ACC112 (cell line): ENCODE measurements at regions not wholly inside any gene's neighbourhood (a gene's known extent, or its start where the extent isn't known, plus 50 kb on each side); places are given as distances from the start of the nearest gene placed in this dataset.
"Not testable (repeated sequence)": the region's sequence is repeated elsewhere in the genome, so short reads cannot be mapped to it uniquely, and the experiment has no call there.

Experiments
- H2AFZ ChIP-seq: fragments of 200-600 bp; sonication (generic); one replicate; pipeline ENCODE4 v1.6.0; 2017; ENCODE audit warnings: antibody characterized with exemption, low read length; ENCODE audit not compliant: unreplicated experiment
- H3K27ac ChIP-seq: fragments of 200-600 bp; sonication (generic); 2 replicates; pipeline ENCODE4 v1.5.1; 2014; ENCODE audit warnings: low read depth, mild to moderate bottlenecking, antibody characterized with exemption, low read length, moderate library complexity
- H3K27me3 ChIP-seq: fragments of 200-600 bp; sonication (generic); 2 replicates; pipeline ENCODE4 v1.6.1; 2014; ENCODE audit warnings: mild to moderate bottlenecking, antibody characterized with exemption, low read length, moderate library complexity, mixed read lengths; ENCODE audit not compliant: insufficient read depth
- H3K36me3 ChIP-seq: fragments of 200-600 bp; sonication (generic); 2 replicates; pipeline ENCODE4 v1.6.1; 2016; ENCODE audit warnings: mild to moderate bottlenecking, antibody characterized with exemption, low read length, moderate library complexity, mixed read lengths; ENCODE audit not compliant: insufficient read depth
- H3K4me1 ChIP-seq: fragments of 200-600 bp; sonication (generic); one replicate; pipeline ENCODE4 v1.6.1; 2016; ENCODE audit warnings: low read length, mixed read lengths; ENCODE audit not compliant: insufficient read depth, unreplicated experiment, control insufficient read depth
- H3K4me3 ChIP-seq: fragments of 200-600 bp; sonication (generic); 2 replicates; pipeline ENCODE4 v1.5.1; 2014; ENCODE audit warnings: mild to moderate bottlenecking, low read depth, low read length
- H3K79me2 ChIP-seq: fragments of 200-600 bp; sonication (generic); one replicate; pipeline ENCODE4 v1.6.0; 2016; ENCODE audit warnings: low read length; ENCODE audit not compliant: control insufficient read depth, unreplicated experiment, insufficient read depth

DNA sequence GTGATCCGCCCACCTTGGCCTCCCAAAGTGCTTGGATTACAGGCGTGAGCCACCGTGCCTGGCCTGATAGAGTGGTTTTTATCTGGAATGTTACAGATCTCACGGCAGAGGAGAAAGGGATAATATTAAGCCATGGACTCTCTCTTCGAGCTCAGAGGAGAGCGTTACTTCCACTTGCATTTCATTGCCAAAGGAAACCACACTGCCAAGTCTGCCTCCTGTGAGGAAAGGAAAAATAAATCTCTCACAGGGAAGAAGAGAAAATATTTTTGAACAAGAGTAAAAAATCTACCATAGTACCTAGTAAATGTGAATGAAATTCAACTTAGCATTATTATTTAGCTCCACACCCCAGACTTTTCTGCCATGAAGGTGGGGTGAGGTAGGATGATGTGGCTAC, 319.2 kb upstream of the PRICKLE1 start:
- H2AFZ ChIP-seq, result no peak overlapping the region
- H3K79me2 ChIP-seq, result no peaks in the 10 kb centered on the region
- H3K36me3 ChIP-seq, result no peaks in the 10 kb centered on the region
- no peaks in the 10 kb centered on the region for H3K27me3 ChIP-seq
- no peak overlapping the region for H3K27ac ChIP-seq
- H3K4me3 ChIP-seq, result no peak overlapping the region
- H3K4me1 ChIP-seq, result no peaks in the 10 kb centered on the region

DNA sequence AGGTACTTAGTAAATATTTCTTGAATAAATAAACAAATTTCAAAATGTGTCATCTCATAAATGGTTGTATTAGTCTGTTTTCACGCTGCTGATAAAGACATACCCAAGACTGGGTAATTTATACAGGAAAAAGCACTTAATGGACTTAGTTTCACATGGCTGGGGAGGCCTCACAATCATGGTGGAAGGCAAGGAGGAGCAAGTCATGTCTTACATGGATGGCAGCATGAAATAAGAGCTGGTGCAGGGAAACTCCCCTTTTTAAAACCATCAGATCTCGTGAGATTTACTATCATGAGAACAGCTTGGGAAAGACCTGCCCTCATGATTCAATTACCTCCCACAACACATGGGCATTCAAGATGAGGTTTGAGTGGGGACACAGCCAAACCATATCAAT, 317.3 kb upstream of the PRICKLE1 start:
- H3K36me3 ChIP-seq, H3K4me1 ChIP-seq, H3K27me3 ChIP-seq, H3K79me2 ChIP-seq, H2AFZ ChIP-seq, H3K27ac ChIP-seq, H3K4me3 ChIP-seq: not testable (repeated sequence)

DNA sequence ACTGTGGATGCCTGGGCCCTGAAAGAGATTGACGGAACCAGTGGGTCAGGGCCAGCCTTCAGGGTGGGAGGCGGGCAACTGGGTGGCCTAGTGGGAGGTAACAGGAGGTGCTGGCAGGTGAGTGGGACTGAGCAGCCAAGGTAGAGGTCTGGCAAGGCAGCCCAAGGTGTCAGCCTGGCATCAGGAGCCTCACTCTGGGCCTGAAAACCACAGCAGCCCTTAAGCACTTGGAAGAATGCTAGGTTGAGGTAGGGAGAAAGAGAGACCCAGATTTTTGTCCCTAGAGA, 315.8 kb upstream of the PRICKLE1 start:
- no peaks in the 10 kb centered on the region for H3K79me2 ChIP-seq
- H2AFZ ChIP-seq, result no peak overlapping the region
- H3K27me3 ChIP-seq, result no peaks in the 10 kb centered on the region
- H3K4me3 ChIP-seq, result no peak overlapping the region
- no peaks in the 10 kb centered on the region for H3K4me1 ChIP-seq
- H3K27ac ChIP-seq, result no peak overlapping the region
- no peaks in the 10 kb centered on the region for H3K36me3 ChIP-seq

DNA sequence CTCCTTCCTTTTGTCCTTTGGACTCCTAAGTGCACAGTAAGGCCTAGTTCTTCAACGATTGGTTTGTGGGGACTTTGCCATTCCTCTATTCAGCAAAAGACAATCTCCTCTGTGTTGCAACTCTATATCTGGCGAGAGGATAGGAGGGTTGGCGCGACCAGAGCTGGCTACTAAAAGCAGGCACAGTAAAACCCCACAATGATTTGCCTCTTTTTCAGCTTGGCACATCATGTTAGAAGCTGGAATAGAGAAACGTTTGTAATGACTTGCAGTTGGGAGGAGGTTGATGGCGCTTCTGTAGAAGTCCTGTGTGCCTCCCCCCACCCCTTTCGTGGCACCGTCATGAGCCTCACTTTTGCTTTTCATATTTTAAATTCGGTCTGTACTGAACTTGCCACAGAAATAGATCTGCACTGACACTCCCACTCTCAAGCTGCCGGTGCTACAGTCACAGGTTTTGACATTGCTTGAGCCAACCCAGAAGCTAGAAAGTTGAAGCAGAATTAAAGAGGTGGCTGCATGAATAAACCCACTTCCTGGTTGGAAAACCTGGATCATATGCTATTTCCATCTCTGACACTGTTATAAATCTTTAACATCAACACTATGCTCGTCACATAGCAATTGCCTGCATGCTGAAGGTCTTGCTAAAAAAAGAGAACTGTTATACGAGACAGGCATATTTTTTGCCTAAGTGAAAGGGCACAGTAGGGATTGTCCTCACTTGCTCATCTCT, 315.3 kb upstream of the PRICKLE1 start:
- Histone ChIP-seq H3K79me2 (no peaks in the 10 kb centered on the region), H3K36me3 (no peaks in the 10 kb centered on the region), H3K4me1 (no peaks in the 10 kb centered on the region), H2AFZ (no peak overlapping the region), H3K27ac (no peak overlapping the region), H3K27me3 (no peaks in the 10 kb centered on the region), H3K4me3 (no peak overlapping the region)

DNA sequence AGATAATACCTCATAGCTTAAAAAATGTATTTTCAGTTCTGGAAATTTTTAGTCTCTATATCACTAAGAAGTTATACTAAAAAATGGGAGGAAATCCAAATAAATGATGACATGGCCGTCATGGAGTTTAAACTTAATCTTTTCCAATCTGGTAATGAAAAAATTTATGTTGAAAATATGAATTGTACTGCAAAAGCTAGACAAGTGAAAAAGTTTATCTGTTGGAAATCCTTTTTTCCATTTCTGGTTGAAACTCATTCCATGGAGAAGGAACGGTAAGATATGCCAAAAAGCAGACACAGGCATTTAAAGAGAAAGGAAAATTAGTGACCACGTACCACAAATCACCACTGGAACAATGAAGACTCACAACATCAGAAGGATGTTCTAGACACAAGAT, 314.2 kb upstream of the PRICKLE1 start:
- H3K4me3 ChIP-seq, result no peak overlapping the region
- no peaks in the 10 kb centered on the region for H3K27me3 ChIP-seq
- no peaks in the 10 kb centered on the region for H3K36me3 ChIP-seq
- H3K79me2 ChIP-seq, result no peaks in the 10 kb centered on the region
- no peaks in the 10 kb centered on the region for H3K4me1 ChIP-seq
- no peak overlapping the region for H2AFZ ChIP-seq
- no peak overlapping the region for H3K27ac ChIP-seq

DNA sequence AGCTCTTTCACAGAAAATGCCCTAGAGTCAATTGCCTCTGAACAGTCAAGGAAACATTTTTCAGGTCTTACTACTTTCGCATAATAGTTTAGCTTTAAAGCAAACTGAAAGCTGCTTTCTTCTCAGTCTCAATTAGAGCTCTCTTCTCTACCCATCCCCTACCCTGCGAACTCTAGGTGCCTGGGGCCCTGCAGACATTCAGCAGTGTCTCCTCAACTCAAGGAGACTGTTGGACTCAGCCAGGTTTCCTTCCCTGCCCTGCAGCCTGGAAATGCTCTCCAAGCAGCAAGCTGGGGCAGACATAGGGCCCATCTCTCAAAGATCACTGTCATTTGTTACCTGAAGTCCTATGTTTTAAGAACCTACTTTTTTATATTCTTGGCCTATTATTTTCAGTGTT, 312.5 kb upstream of the PRICKLE1 start:
- no peak overlapping the region for H2AFZ ChIP-seq
- no peaks in the 10 kb centered on the region for H3K27me3 ChIP-seq
- no peak overlapping the region for H3K27ac ChIP-seq
- H3K79me2 ChIP-seq, result no peaks in the 10 kb centered on the region
- H3K4me1 ChIP-seq, result no peaks in the 10 kb centered on the region
- no peaks in the 10 kb centered on the region for H3K36me3 ChIP-seq
- no peak overlapping the region for H3K4me3 ChIP-seq

DNA sequence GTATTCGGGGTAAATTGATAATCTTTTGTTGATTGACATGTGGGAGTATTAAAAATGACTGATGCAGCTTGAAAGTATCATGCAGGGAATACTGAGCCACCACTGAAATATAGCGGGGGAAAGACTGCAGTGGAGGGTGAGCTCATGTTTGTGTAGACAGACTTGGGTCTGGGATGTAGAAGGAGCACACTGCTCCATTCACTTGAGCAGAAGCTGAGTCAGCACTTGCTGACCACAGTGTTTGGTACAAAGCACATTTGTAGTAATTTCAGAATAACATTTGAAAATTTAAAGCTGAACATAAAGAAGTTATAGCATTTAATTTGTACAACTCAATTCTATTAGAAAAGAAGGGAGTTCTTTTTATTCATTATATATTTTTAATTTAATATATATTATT, 304.3 kb upstream of the PRICKLE1 start:
- no peak overlapping the region for H3K4me3 ChIP-seq
- no peak overlapping the region for H2AFZ ChIP-seq
- H3K27me3 ChIP-seq, result 0 out of 2 replicates have a peak, but pooled peaks cover 4% of the 10 kb centered on the region
- H3K4me1 ChIP-seq, result no peaks in the 10 kb centered on the region
- no peak overlapping the region for H3K27ac ChIP-seq
- no peaks in the 10 kb centered on the region for H3K36me3 ChIP-seq
- H3K79me2 ChIP-seq, result no peaks in the 10 kb centered on the region

DNA sequence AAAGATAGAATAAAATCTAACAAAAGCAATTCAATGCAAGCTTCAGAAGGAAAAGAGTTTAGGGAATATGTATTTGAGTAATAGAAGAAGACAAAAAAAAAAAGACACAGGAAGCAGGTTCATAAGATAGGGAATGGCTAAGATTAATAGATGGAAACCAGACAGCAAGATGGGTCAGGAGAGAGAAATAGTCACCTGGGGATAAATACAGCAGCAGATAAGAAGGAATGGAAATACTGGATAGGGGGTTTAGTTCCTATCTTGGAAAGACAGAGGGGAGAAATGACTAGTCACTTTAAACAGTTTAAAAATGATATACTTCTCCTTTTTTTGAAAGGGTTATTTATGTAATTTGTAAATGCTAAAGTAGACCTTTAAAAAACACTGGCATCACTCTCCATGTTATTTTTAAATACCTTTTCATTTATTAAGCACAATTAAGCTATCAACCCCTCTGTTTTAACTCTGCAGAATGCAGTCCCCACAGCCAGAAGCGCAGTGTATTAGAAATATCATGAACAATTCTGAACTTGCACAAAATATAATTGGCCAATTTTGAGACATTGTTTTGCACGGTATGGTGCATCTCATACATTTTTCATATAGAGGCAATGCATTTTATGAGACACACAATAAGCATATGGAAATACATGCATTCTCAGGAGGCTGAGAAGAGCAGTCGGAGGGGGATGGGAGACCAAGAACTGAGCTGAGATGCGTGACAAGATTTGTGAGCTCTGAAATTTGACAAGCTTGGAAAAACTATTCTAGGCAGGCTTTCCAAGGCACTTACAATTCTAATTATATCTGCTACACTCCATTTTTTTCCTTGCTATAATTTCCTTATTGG, 303.4 kb upstream of the PRICKLE1 start:
- Histone ChIP-seq H3K36me3 (no peaks in the 10 kb centered on the region), H3K4me3 (no peak overlapping the region), H2AFZ (no peak overlapping the region), H3K4me1 (no peaks in the 10 kb centered on the region), H3K27ac (no peak overlapping the region), H3K27me3 (0 out of 2 replicates have a peak, but pooled peaks cover 4% of the 10 kb centered on the region), H3K79me2 (no peaks in the 10 kb centered on the region)

DNA sequence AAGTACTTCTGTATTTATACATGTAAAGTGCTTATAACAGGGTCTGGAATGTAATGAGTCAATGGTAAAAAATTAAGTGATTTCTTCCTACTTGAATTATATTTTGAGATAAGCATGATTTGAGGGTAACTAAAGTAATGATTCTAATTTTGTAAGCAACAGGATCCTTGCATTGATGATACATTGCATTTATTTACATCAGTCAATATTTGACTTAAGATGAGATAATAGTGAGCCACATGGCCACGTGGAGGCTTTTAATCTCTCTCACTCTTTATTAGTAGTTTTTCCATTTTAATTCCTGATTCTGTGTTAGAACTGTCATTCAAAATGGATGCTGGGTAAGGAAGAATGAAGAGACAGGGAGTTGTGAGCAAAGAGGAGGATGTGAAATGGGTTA, 298.1 kb upstream of the PRICKLE1 start:
- Histone ChIP-seq H3K79me2 (no peaks in the 10 kb centered on the region), H3K4me3 (no peak overlapping the region), H3K27me3 (no peaks in the 10 kb centered on the region), H3K4me1 (no peaks in the 10 kb centered on the region), H2AFZ (no peak overlapping the region), H3K27ac (no peak overlapping the region), H3K36me3 (no peaks in the 10 kb centered on the region)

DNA sequence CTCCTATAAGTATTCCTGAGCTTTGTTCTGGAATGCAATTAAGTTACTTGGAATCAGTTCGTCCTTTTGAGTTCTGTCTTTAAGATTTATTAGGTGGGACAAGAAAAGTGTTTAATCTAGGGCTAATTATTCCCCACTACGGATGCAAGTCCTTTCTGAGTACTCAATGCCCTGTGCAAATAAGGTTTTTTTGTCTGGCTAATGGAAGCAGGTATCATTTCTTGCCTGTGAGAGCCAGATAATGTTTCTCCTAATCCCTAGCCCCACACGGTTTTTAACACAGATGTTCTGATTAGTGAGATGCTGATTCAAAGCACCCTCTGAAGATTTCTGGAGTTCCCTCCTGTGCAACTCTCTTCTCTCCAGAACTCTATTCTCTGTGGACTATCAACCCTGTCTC, 296.6 kb upstream of the PRICKLE1 start:
- Histone ChIP-seq H3K27me3 (no peaks in the 10 kb centered on the region), H3K36me3 (no peaks in the 10 kb centered on the region), H3K79me2 (no peaks in the 10 kb centered on the region), H3K4me1 (no peaks in the 10 kb centered on the region), H3K27ac (no peak overlapping the region), H3K4me3 (no peak overlapping the region), H2AFZ (no peak overlapping the region)

DNA sequence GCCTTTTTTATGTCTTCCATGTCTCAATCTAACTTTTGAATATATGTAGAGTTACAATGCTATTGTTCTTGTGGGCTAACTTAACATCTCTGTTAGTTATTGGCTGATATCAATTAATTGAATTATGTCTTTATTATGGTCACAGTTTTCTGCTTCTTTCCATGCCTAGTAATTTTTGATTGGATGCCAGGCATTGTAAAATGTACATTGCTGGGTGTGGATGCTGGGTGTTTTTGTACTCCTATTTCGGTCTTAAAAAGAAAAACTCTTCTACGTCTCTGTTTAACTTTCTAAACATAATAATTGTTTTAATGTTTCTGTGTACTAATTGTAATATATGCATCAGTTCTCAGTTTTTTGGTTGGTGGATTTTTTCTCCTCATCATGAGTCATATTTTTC, 296.1 kb upstream of the PRICKLE1 start:
- H3K36me3 ChIP-seq, result no peaks in the 10 kb centered on the region
- H3K79me2 ChIP-seq, result no peaks in the 10 kb centered on the region
- no peak overlapping the region for H3K27ac ChIP-seq
- H3K4me1 ChIP-seq, result no peaks in the 10 kb centered on the region
- no peak overlapping the region for H3K4me3 ChIP-seq
- H2AFZ ChIP-seq, result no peak overlapping the region
- H3K27me3 ChIP-seq, result no peaks in the 10 kb centered on the region
